PC-9 (cell line): ENCODE measurements at regions not wholly inside any gene's neighbourhood (a gene's known extent, or its start where the extent isn't known, plus 50 kb on each side); places are given as distances from the start of the nearest gene placed in this dataset.

Source experiments
- EZH2 ChIP-seq: fragments of 200-600 bp; sonication (generic); IDR thresholded peaks from 2 replicates; pipeline ENCODE4 v1.8.0; 2017; ENCODE audit warnings: antibody characterized with exemption, low read depth
- TF ChIP-seq, protein P1 (sequence below): fragments of 200-600 bp; sonication (generic); conservative IDR thresholded peaks from 2 replicates; pipeline ENCODE4 v1.6.1; 2017; ENCODE audit warnings: mixed run types, antibody characterized with exemption, mild to moderate bottlenecking, moderate library complexity

DNA sequence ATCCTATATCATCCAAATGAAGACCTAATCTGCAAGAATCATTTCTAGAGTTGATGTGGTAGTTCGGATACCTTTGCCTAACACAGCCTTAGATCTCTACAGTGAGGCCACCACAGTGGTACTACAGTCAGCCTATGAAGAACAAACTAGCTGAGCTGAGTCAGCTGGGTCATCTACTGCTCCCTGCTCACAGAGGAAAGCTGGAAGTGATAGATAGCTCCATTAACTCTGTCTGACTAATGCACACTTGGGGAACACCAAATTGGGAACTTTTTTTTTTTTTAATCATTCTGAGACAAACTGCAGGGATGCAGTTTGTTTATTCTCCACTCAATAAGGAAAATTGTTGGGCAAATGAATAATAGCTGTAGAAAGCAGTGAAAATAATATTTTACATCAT is 1160.6 kb downstream of the PCDH9 start:
- TF ChIP-seq, protein P1, sequence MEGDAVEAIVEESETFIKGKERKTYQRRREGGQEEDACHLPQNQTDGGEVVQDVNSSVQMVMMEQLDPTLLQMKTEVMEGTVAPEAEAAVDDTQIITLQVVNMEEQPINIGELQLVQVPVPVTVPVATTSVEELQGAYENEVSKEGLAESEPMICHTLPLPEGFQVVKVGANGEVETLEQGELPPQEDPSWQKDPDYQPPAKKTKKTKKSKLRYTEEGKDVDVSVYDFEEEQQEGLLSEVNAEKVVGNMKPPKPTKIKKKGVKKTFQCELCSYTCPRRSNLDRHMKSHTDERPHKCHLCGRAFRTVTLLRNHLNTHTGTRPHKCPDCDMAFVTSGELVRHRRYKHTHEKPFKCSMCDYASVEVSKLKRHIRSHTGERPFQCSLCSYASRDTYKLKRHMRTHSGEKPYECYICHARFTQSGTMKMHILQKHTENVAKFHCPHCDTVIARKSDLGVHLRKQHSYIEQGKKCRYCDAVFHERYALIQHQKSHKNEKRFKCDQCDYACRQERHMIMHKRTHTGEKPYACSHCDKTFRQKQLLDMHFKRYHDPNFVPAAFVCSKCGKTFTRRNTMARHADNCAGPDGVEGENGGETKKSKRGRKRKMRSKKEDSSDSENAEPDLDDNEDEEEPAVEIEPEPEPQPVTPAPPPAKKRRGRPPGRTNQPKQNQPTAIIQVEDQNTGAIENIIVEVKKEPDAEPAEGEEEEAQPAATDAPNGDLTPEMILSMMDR, result no peak
- TF ChIP-seq EZH2, result no peak
